Osteocyte (in vitro differentiated cells): ENCODE measurements at regions not wholly inside any gene's neighbourhood (a gene's known extent, or its start where the extent isn't known, plus 50 kb on each side); places are given as distances from the start of the nearest gene placed in this dataset.

Source experiments
- DNase-seq: peaks from one replicate; pipeline ENCODE4 v3.0.0; 2021; ENCODE audit warnings: mixed read lengths; ENCODE audit not compliant: unreplicated experiment; ENCODE audit errors: extremely low spot score
- H3K27ac Mint-ChIP-seq: one replicate; pipeline ENCODE4 v1.8.0; 2021; ENCODE audit warnings: mild to moderate bottlenecking, mixed read lengths; ENCODE audit not compliant: unreplicated experiment
- H3K27me3 Mint-ChIP-seq: one replicate; pipeline ENCODE4 v1.8.0; 2021; ENCODE audit warnings: mixed read lengths; ENCODE audit not compliant: unreplicated experiment
- H3K36me3 Mint-ChIP-seq: one replicate; pipeline ENCODE4 v1.8.0; 2021; ENCODE audit warnings: mixed read lengths; ENCODE audit not compliant: unreplicated experiment
- H3K4me1 Mint-ChIP-seq: one replicate; pipeline ENCODE4 v1.8.0; 2021; ENCODE audit warnings: mixed read lengths; ENCODE audit not compliant: unreplicated experiment
- H3K4me3 Mint-ChIP-seq: one replicate; pipeline ENCODE4 v1.8.0; 2021; ENCODE audit warnings: mild to moderate bottlenecking, moderate library complexity, mixed read lengths; ENCODE audit not compliant: unreplicated experiment
- H3K9me3 Mint-ChIP-seq: one replicate; pipeline ENCODE4 v1.8.0; 2021; ENCODE audit warnings: mixed read lengths; ENCODE audit not compliant: unreplicated experiment
- CTCF ChIP-seq: fragments of 200-600 bp; sonication (generic); IDR thresholded peaks from 2 replicates; pipeline ENCODE4 v1.5.0; 2021; ENCODE audit warnings: antibody characterized with exemption, mild to moderate bottlenecking, moderate library complexity

GRCh38 chr21:38699048-38699447, 106.7 kb upstream of the ETS2 start:
- Mint-ChIP-seq H3K4me3 (no peak overlapping the region), H3K36me3 (no peaks in the 10 kb centered on the region), H3K27me3 (peaks cover 40% of the 10 kb centered on the region), H3K9me3 (no peaks in the 10 kb centered on the region), H3K27ac (no peak overlapping the region), H3K4me1 (no peaks in the 10 kb centered on the region)
- DNase-seq = no peak
- TF ChIP-seq CTCF = no peak

GRCh38 chr21:38702196-38702595, 103.5 kb upstream of the ETS2 start:
- DNase-seq = no peak

GRCh38 chr21:38709876-38710275, 95.9 kb upstream of the ETS2 start:
- Mint-ChIP-seq H3K4me3 (no peak overlapping the region), H3K4me1 (peaks cover 6% of the 10 kb centered on the region), H3K36me3 (no peaks in the 10 kb centered on the region), H3K27me3 (peaks cover 12% of the 10 kb centered on the region), H3K27ac (no peak overlapping the region), H3K9me3 (no peaks in the 10 kb centered on the region)
- DNase-seq = no peak
- TF ChIP-seq CTCF = no peak

More at GRCh38 chr21:38702196-38702595, 103.5 kb upstream of the ETS2 start:
- Mint-ChIP-seq H3K36me3 (no peaks in the 10 kb centered on the region), H3K27me3 (peaks cover 46% of the 10 kb centered on the region), H3K4me1 (no peaks in the 10 kb centered on the region), H3K4me3 (no peak overlapping the region), H3K9me3 (no peaks in the 10 kb centered on the region), H3K27ac (no peak overlapping the region)
- no peak for TF ChIP-seq CTCF

- no peak overlapping the region for H3K27ac Mint-ChIP-seq
- H3K4me1 Mint-ChIP-seq = peaks cover 13% of the 10 kb centered on the region
- DNase-seq = no peak
- no peaks in the 10 kb centered on the region for H3K36me3 Mint-ChIP-seq
- H3K4me3 Mint-ChIP-seq = no peak overlapping the region
- H3K27me3 Mint-ChIP-seq = peaks cover 2% of the 10 kb centered on the region
- peak; percentile 77 for TF ChIP-seq CTCF
- H3K9me3 Mint-ChIP-seq = no peaks in the 10 kb centered on the region
Measured at GRCh38 chr21:38712071-38712470, 93.7 kb upstream of the ETS2 start.

GRCh38 chr21:38712664-38713063, 93.1 kb upstream of the ETS2 start:
- H3K9me3 Mint-ChIP-seq = no peaks in the 10 kb centered on the region
- H3K27me3 Mint-ChIP-seq = peaks cover 2% of the 10 kb centered on the region
- H3K4me1 Mint-ChIP-seq = peaks cover 16% of the 10 kb centered on the region
- no peaks in the 10 kb centered on the region for H3K36me3 Mint-ChIP-seq
- DNase-seq = no peak
- TF ChIP-seq CTCF = no peak
- no peak overlapping the region for H3K4me3 Mint-ChIP-seq
- H3K27ac Mint-ChIP-seq = no peak overlapping the region
